SU-DHL-6 (cell line): ENCODE measurements at regions not wholly inside any gene's neighbourhood (a gene's known extent, or its start where the extent isn't known, plus 50 kb on each side); places are given as distances from the start of the nearest gene placed in this dataset.

Experiments used
- H2AFZ ChIP-seq: fragments of 200-600 bp; sonication (generic); 2 replicates; pipeline ENCODE4 v1.6.1; 2014; ENCODE audit warnings: low read depth, mild to moderate bottlenecking, moderate library complexity, mixed read lengths, antibody characterized with exemption, low read length; ENCODE audit not compliant: severe bottlenecking
- H3F3A ChIP-seq: fragments of 200-600 bp; shearing (Covaris generic); 2 replicates; pipeline ENCODE4 v1.6.0; 2016; ENCODE audit warnings: antibody characterized with exemption, mild to moderate bottlenecking; ENCODE audit not compliant: insufficient read depth
- H3K27ac ChIP-seq: fragments of 200-600 bp; sonication (generic); 2 replicates; pipeline ENCODE4 v1.5.1; 2016; ENCODE audit warnings: low read depth, mild to moderate bottlenecking, low read length, moderate library complexity, mixed read lengths
- H3K27me3 ChIP-seq: fragments of 200-600 bp; sonication (generic), shearing (Covaris generic); 2 replicates; pipeline ENCODE4 v1.6.0; 2014; ENCODE audit warnings: mild to moderate bottlenecking, low read length
- H3K36me3 ChIP-seq: fragments of 200-600 bp; sonication (generic); 2 replicates; pipeline ENCODE4 v1.6.1; 2014; ENCODE audit warnings: mild to moderate bottlenecking, low read length, mixed read lengths
- H3K4me2 ChIP-seq: fragments of 300-600, 200-600 bp; shearing (Covaris generic), sonication (generic); 2 replicates; pipeline ENCODE4 v1.6.0; 2014; ENCODE audit warnings: low read length, low read depth, mild to moderate bottlenecking; ENCODE audit not compliant: poor library complexity, severe bottlenecking
- H3K4me3 ChIP-seq: fragments of 200-600 bp; sonication (generic); 2 replicates; pipeline ENCODE4 v1.5.1; 2014; ENCODE audit warnings: antibody characterized with exemption, low read length, mild to moderate bottlenecking, mixed read lengths; ENCODE audit not compliant: insufficient read depth, poor library complexity, severe bottlenecking
- H3K79me2 ChIP-seq: fragments of 200-600 bp; sonication (generic); 2 replicates; pipeline ENCODE4 v1.6.1; 2014; ENCODE audit warnings: mild to moderate bottlenecking, low read length, moderate library complexity; ENCODE audit not compliant: insufficient read depth
- H3K9ac ChIP-seq: fragments of 200-600 bp; sonication (generic); 2 replicates; pipeline ENCODE4 v1.7.0; 2014; ENCODE audit warnings: mild to moderate bottlenecking, low read length
- H3K9me2 ChIP-seq: fragments of 200-600 bp; sonication (generic); replicated peaks from 2 replicates; pipeline ENCODE4 v1.6.1; 2014; ENCODE audit warnings: low read length; ENCODE audit not compliant: insufficient read depth
- H3K9me3 ChIP-seq: fragments of 200-600 bp; sonication (generic); 2 replicates; pipeline ENCODE4 v1.6.1; 2014; ENCODE audit warnings: low read length, mixed read lengths; ENCODE audit not compliant: insufficient read depth
- H4K20me1 ChIP-seq: fragments of 200-600 bp; sonication (generic); 2 replicates; pipeline ENCODE4 v1.6.1; 2014; ENCODE audit warnings: low read depth, mild to moderate bottlenecking, antibody characterized with exemption, low read length, moderate library complexity, mixed read lengths
- CTCF ChIP-seq: fragments of 200-600 bp; sonication (generic); IDR thresholded peaks from one replicate; pipeline ENCODE4 v1.5.1; 2017; ENCODE audit warnings: antibody characterized with exemption, mild to moderate bottlenecking, low read length, moderate library complexity; ENCODE audit not compliant: insufficient read depth, poor library complexity, severe bottlenecking
- EZH2phosphoT487 ChIP-seq: fragments of 200-600 bp; sonication (generic), shearing (Covaris generic); conservative IDR thresholded peaks from 2 replicates; pipeline ENCODE4 v1.6.1; 2018; ENCODE audit warnings: mild to moderate bottlenecking, antibody characterized with exemption, low read length, moderate library complexity, mixed read lengths

- Histone ChIP-seq H3F3A (no peaks in the 10 kb centered on the region), H3K36me3 (no peaks in the 10 kb centered on the region), H3K9me3 (no peaks in the 10 kb centered on the region), H3K27me3 (no peaks in the 10 kb centered on the region), H2AFZ (no peak overlapping the region), H3K4me3 (no peak overlapping the region), H3K9me2 (no peaks in the 10 kb centered on the region), H3K4me2 (no peak overlapping the region), H3K9ac (no peak overlapping the region), H4K20me1 (no peaks in the 10 kb centered on the region), H3K27ac (no peak overlapping the region), H3K79me2 (no peaks in the 10 kb centered on the region)
- no peak for TF ChIP-seq CTCF
- no peak for TF ChIP-seq EZH2phosphoT487
Measured at GRCh38 chr7:67553378-67553777, 556.7 kb downstream of the TYW1 start.

- Histone ChIP-seq H3K36me3 (no peaks in the 10 kb centered on the region), H3K27me3 (no peaks in the 10 kb centered on the region), H3K9ac (no peak overlapping the region), H3K4me2 (no peak overlapping the region), H3F3A (no peaks in the 10 kb centered on the region), H3K27ac (no peak overlapping the region), H3K9me3 (no peaks in the 10 kb centered on the region; the same call in 1 of the 2 replicates), H3K4me3 (no peak overlapping the region), H2AFZ (no peak overlapping the region), H3K9me2 (no peaks in the 10 kb centered on the region), H3K79me2 (no peaks in the 10 kb centered on the region), H4K20me1 (no peaks in the 10 kb centered on the region)
- TF ChIP-seq CTCF (no peak), EZH2phosphoT487 (no peak)
Measured at GRCh38 chr7:67554986-67555385, 558.4 kb downstream of the TYW1 start.

GRCh38 chr7:67564959-67565358 is 568.3 kb downstream of the TYW1 start:
- H3K4me3 ChIP-seq: no peak overlapping the region
- no peak overlapping the region for H3K4me2 ChIP-seq
- H3K79me2 ChIP-seq: no peaks in the 10 kb centered on the region
- no peak overlapping the region for H3K9ac ChIP-seq
- H3K9me3 ChIP-seq: no peaks in the 10 kb centered on the region; the same call in 1 of the 2 replicates
- H4K20me1 ChIP-seq: no peaks in the 10 kb centered on the region
- H3K27me3 ChIP-seq: 0 out of 2 replicates have a peak, but pooled peaks cover 2% of the 10 kb centered on the region
- H3K36me3 ChIP-seq: no peaks in the 10 kb centered on the region
- H3K27ac ChIP-seq: no peak overlapping the region
- no peak for TF ChIP-seq CTCF
- no peak for TF ChIP-seq EZH2phosphoT487
- H3F3A ChIP-seq: no peaks in the 10 kb centered on the region
- H3K9me2 ChIP-seq: no peaks in the 10 kb centered on the region
- H2AFZ ChIP-seq: no peak overlapping the region
